Body of pancreas (tissue), 4 donors: ENCODE measurements at regions not wholly inside any gene's neighbourhood (a gene's known extent, or its start where the extent isn't known, plus 50 kb on each side); places are given as distances from the start of the nearest gene placed in this dataset.

ENCODE experiments used
- POLR2A ChIP-seq, 3 donors: fragments of 450-650 bp; IDR thresholded peaks; one replicate each; pipeline ENCODE4 v1.6.1; 2016; ENCODE audit warnings: antibody characterized with exemption in 3 of 3, mild to moderate bottlenecking in 2 of 3
- TF ChIP-seq, protein P1 (sequence below), 7 experiments: fragments of 450-650 bp in 4 of 7; fragments of 200-600 bp in 3 of 7; sonication (generic) in 3 of 7; IDR thresholded peaks; one replicate each; pipeline ENCODE4 v1.5.1; 2016 to 2019; ENCODE audit warnings: antibody characterized with exemption in 7 of 7

DNA sequence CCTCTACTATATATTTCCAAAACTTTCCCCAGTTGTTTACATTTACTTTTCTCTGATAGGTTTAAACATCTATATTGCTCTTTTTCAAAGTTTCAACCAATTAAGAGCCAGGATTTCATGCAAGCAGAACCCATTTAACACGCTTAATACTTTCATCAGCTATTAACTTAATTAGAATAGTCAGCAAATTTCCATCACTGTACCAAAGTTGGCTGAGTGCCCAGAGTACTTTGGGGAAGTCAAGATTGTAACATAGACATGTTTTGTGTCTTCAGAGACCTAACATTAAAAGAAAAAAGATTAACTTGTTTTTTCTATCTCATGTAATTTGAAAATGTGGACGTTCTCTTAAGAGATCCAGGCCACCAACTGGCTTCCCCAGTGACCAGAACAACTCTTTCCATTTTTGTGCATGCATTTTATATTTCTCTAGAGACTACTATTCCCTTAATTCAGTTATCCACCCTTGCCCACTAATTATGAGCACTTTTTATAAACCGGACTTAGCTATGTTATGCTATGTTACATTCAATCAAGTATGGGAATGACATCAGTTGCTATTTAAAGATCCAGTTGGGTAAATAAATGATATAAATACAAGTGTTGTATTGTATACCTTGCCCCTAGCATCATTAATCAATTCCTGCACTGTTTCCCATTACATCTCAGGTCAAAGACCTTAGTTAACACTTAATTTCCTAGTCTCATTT lies 478.1 kb upstream of the NMUR2 start:
- TF ChIP-seq POLR2A (IDR thresholded peaks at IDR 0.05), result no peak
- TF ChIP-seq, protein P1, sequence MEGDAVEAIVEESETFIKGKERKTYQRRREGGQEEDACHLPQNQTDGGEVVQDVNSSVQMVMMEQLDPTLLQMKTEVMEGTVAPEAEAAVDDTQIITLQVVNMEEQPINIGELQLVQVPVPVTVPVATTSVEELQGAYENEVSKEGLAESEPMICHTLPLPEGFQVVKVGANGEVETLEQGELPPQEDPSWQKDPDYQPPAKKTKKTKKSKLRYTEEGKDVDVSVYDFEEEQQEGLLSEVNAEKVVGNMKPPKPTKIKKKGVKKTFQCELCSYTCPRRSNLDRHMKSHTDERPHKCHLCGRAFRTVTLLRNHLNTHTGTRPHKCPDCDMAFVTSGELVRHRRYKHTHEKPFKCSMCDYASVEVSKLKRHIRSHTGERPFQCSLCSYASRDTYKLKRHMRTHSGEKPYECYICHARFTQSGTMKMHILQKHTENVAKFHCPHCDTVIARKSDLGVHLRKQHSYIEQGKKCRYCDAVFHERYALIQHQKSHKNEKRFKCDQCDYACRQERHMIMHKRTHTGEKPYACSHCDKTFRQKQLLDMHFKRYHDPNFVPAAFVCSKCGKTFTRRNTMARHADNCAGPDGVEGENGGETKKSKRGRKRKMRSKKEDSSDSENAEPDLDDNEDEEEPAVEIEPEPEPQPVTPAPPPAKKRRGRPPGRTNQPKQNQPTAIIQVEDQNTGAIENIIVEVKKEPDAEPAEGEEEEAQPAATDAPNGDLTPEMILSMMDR (IDR thresholded peaks at IDR 0.05), result no peak
